ENCODE measurements at regions not wholly inside any gene's neighbourhood (a gene's known extent, or its start where the extent isn't known, plus 50 kb on each side); places are given as distances from the start of the nearest gene placed in this dataset.
A peak's percentile ranks its signal among the peaks of the same experiment; 100 is the strongest.

DNA sequence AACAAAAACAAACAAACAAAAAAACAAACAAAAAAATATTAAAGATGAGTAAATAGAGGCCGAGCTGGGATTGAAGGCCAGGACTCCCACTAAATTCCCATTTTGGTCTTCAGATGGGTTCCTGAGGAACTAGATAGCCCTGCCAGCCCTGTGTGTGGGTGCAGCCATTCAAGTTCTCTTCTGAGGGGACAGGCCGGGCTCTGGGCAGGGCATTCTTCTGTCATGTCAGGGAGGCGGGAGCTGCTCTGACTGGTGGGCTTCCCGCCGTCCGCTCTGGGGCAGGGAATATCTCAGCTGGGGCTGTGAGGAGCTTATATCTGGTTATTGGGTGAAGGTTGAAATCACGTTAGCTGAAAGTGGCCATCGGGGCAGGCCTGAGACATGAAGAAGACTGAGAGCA, 127.3 kb upstream of the CXCR4 start (continued):
- TF ChIP-seq, protein P1, sequence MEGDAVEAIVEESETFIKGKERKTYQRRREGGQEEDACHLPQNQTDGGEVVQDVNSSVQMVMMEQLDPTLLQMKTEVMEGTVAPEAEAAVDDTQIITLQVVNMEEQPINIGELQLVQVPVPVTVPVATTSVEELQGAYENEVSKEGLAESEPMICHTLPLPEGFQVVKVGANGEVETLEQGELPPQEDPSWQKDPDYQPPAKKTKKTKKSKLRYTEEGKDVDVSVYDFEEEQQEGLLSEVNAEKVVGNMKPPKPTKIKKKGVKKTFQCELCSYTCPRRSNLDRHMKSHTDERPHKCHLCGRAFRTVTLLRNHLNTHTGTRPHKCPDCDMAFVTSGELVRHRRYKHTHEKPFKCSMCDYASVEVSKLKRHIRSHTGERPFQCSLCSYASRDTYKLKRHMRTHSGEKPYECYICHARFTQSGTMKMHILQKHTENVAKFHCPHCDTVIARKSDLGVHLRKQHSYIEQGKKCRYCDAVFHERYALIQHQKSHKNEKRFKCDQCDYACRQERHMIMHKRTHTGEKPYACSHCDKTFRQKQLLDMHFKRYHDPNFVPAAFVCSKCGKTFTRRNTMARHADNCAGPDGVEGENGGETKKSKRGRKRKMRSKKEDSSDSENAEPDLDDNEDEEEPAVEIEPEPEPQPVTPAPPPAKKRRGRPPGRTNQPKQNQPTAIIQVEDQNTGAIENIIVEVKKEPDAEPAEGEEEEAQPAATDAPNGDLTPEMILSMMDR (IDR thresholded peaks at IDR 0.05 in 2 of 3, conservative IDR thresholded peaks at IDR 0.05 in 1 of 3; ENCODE audit: control insufficient read depth in 2 of 3, extremely low read depth in 1 of 3, insufficient read depth in 1 of 3, low read depth in 3 of 3, low read length in 3 of 3): no peak
- TF ChIP-seq, protein P2, sequence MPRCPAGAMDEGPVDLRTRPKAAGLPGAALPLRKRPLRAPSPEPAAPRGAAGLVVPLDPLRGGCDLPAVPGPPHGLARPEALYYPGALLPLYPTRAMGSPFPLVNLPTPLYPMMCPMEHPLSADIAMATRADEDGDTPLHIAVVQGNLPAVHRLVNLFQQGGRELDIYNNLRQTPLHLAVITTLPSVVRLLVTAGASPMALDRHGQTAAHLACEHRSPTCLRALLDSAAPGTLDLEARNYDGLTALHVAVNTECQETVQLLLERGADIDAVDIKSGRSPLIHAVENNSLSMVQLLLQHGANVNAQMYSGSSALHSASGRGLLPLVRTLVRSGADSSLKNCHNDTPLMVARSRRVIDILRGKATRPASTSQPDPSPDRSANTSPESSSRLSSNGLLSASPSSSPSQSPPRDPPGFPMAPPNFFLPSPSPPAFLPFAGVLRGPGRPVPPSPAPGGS (IDR thresholded peaks at IDR 0.05; ENCODE audit: borderline replicate concordance, insufficient read depth, low read depth, low read length, poor library complexity, severe bottlenecking): no peak

DNA sequence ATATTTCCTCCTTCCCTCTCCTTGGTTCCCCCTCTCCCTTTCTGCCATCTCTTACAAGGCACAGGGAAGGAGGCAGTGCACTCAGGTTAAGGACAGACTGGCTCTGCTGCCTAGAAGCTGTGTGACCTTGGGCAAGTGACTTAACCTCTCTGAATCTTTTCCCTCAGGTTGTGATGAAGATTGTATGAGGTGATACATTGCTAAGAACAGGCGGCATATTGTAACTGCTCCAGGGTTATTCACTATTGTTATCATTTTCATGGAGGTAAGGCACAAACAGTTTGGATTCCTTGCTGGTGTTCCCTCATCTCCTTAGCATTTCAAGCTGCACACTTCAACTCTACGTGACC, 126.6 kb upstream of the CXCR4 start:
- in situ Hi-C loops (cut with MboI): no loop called here
- BruUV-seq (replicated peaks): no TSS peak
- RAD21 ChIA-PET (ENCODE audit: unreplicated experiment): interaction anchor here (1.2 to 6.6 kb wide), 7 partner anchors 11 to 310 kb away, joined by 3 to 57 read pairs (median 42); no protein-coding TSS in a partner anchor

More for the DNA sequence above, 126.6 kb upstream of the CXCR4 start:
- Histone ChIP-seq H3K4me2 (ENCODE audit: control insufficient read depth, insufficient read depth) (no peak overlapping the region), H3K36me3 (ENCODE audit: control insufficient read depth in 2 of 2, insufficient read depth in 2 of 2, low read length in 1 of 2) (no peaks in the 10 kb centered on the region), H3K27ac (ENCODE audit: control insufficient read depth, insufficient read depth) (no peak overlapping the region), H4K20me1 (ENCODE audit: control insufficient read depth, insufficient read depth) (no peaks in the 10 kb centered on the region), H2AFZ (ENCODE audit: control insufficient read depth, low read depth, low read length) (no peak overlapping the region), H3K27me3 (replicated peaks in 1 of 2; ENCODE audit: control insufficient read depth in 2 of 2, insufficient read depth in 2 of 2, low read length in 1 of 2) (0 out of 4 replicates have a peak, but pooled peaks cover 0 to 2% of the 10 kb centered on the region in 2 experiments), H3K79me2 (ENCODE audit: control insufficient read depth, insufficient read depth, low read length) (no peaks in the 10 kb centered on the region), H3K9me3 (replicated peaks; ENCODE audit: control insufficient read depth, insufficient read depth, low read length) (no peaks in the 10 kb centered on the region), H3K4me3 (no peak overlapping the region), H3K4me1 (ENCODE audit: control insufficient read depth, insufficient read depth, low read length) (peaks cover 4% of the 10 kb centered on the region), H3K9ac (ENCODE audit: control insufficient read depth, insufficient read depth, low read length) (no peak overlapping the region)
- intact Hi-C loops (cut with micrococcal nuclease; ENCODE audit: unreplicated experiment): no loop called here
- WGBS (ENCODE audit: insufficient coverage, insufficient replicate concordance, low lambda C conversion rate, missing lambda C conversion rate): 88% methylated on average over 2 of the region's 2 CpGs
- ATAC-seq (no peak), FAIRE-seq (no peak), DNase-seq (ENCODE audit: low read depth, low spot score) (no peak)
- ChIA-PET POLR2A (interaction anchor here (1.2 to 5.9 kb wide), 4 partner anchors 11 to 110 kb away, joined by 3 to 47 read pairs (median 18); no protein-coding TSS in a partner anchor), CTCF (interaction anchor here (1.1 to 2.3 kb wide), 2 partner anchors 11 to 38 kb away, joined by 4 to 13 read pairs; no protein-coding TSS in a partner anchor), SMC1A (ENCODE audit: uncharacterized antibody, unreplicated experiment) (interaction anchor here (0.9 to 5.9 kb wide), 11 partner anchors 10 to 192 kb away, joined by 3 to 41 read pairs (median 6); no protein-coding TSS in a partner anchor)
- TF ChIP-seq ZNF217 (IDR thresholded peaks at IDR 0.05) (peak; percentile 81; the same call in 1 of the 2 replicates), MEF2B (IDR thresholded peaks at IDR 0.05; ENCODE audit: partially characterized antibody, poor library complexity, severe bottlenecking) (no peak), YBX1 (IDR thresholded peaks at IDR 0.05) (no peak), TAF1 (IDR thresholded peaks at IDR 0.05; ENCODE audit: borderline replicate concordance, low read depth, low read length) (no peak), ETV6 (conservative IDR thresholded peaks at IDR 0.05 in 1 of 2, IDR thresholded peaks at IDR 0.05 in 1 of 2; ENCODE audit: borderline replicate concordance in 1 of 2, low read depth in 1 of 2) (no peak), SMARCA5 (IDR thresholded peaks at IDR 0.05) (peak; percentile 80), LARP7 (IDR thresholded peaks at IDR 0.05) (no peak), SPI1 (IDR thresholded peaks at IDR 0.05; ENCODE audit: borderline replicate concordance, insufficient read depth, low read depth, low read length) (no peak), RFX5 (IDR thresholded peaks at IDR 0.05; ENCODE audit: low read depth, low read length) (no peak), RUNX3 (IDR thresholded peaks at IDR 0.05; ENCODE audit: low read length) (no peak)
- TF ChIP-seq, protein P3, sequence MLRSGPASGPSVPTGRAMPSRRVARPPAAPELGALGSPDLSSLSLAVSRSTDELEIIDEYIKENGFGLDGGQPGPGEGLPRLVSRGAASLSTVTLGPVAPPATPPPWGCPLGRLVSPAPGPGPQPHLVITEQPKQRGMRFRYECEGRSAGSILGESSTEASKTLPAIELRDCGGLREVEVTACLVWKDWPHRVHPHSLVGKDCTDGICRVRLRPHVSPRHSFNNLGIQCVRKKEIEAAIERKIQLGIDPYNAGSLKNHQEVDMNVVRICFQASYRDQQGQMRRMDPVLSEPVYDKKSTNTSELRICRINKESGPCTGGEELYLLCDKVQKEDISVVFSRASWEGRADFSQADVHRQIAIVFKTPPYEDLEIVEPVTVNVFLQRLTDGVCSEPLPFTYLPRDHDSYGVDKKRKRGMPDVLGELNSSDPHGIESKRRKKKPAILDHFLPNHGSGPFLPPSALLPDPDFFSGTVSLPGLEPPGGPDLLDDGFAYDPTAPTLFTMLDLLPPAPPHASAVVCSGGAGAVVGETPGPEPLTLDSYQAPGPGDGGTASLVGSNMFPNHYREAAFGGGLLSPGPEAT (IDR thresholded peaks at IDR 0.05; ENCODE audit: low read depth): no peak
- TF ChIP-seq, protein P4, sequence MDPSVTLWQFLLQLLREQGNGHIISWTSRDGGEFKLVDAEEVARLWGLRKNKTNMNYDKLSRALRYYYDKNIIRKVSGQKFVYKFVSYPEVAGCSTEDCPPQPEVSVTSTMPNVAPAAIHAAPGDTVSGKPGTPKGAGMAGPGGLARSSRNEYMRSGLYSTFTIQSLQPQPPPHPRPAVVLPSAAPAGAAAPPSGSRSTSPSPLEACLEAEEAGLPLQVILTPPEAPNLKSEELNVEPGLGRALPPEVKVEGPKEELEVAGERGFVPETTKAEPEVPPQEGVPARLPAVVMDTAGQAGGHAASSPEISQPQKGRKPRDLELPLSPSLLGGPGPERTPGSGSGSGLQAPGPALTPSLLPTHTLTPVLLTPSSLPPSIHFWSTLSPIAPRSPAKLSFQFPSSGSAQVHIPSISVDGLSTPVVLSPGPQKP (IDR thresholded peaks at IDR 0.05; ENCODE audit: low read depth, low read length): no peak

Measured in GM12878 (cell line).